ENCODE measurements at regions not wholly inside any gene's neighbourhood (a gene's known extent, or its start where the extent isn't known, plus 50 kb on each side); places are given as distances from the start of the nearest gene placed in this dataset.

GRCh38 chr4:164482758-164483157 is 271.2 kb upstream of the SMIM31 start:
- Mint-ChIP-seq H3K27me3 (ENCODE audit: insufficient read depth) (no peaks in the 10 kb centered on the region), H3K4me3 (no peak overlapping the region), H3K4me1 (no peaks in the 10 kb centered on the region), H3K27ac (no peak overlapping the region), H3K36me3 (ENCODE audit: low read depth) (no peaks in the 10 kb centered on the region), H3K9me3 (no peaks in the 10 kb centered on the region)
- DNase-seq, result no peak
- Histone ChIP-seq H3K27me3 (ENCODE audit: control insufficient read depth, insufficient read depth, low read length, poor library complexity, severe bottlenecking) (no peaks in the 10 kb centered on the region), H3K36me3 (ENCODE audit: control insufficient read depth, insufficient read depth, low read length) (no peaks in the 10 kb centered on the region), H3K9me3 (ENCODE audit: control insufficient read depth, low read length) (no peaks in the 10 kb centered on the region), H3K4me1 (ENCODE audit: control insufficient read depth, insufficient read depth, low read length) (no peaks in the 10 kb centered on the region), H3K27ac (ENCODE audit: low read depth, low read length) (no peak overlapping the region), H3K9ac (ENCODE audit: extremely low read depth, low read length, poor library complexity, severe bottlenecking) (no peak overlapping the region), H3K4me3 (ENCODE audit: low read length) (no peak overlapping the region)
- TF ChIP-seq, protein P1, sequence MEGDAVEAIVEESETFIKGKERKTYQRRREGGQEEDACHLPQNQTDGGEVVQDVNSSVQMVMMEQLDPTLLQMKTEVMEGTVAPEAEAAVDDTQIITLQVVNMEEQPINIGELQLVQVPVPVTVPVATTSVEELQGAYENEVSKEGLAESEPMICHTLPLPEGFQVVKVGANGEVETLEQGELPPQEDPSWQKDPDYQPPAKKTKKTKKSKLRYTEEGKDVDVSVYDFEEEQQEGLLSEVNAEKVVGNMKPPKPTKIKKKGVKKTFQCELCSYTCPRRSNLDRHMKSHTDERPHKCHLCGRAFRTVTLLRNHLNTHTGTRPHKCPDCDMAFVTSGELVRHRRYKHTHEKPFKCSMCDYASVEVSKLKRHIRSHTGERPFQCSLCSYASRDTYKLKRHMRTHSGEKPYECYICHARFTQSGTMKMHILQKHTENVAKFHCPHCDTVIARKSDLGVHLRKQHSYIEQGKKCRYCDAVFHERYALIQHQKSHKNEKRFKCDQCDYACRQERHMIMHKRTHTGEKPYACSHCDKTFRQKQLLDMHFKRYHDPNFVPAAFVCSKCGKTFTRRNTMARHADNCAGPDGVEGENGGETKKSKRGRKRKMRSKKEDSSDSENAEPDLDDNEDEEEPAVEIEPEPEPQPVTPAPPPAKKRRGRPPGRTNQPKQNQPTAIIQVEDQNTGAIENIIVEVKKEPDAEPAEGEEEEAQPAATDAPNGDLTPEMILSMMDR (conservative IDR thresholded peaks at IDR 0.05), result no peak

GRCh38 chr4:164483711-164484110 is 270.2 kb upstream of the SMIM31 start:
- H3K27ac Mint-ChIP-seq, result no peak overlapping the region
- DNase-seq, result no peak
- Histone ChIP-seq H3K4me1 (ENCODE audit: control insufficient read depth, insufficient read depth, low read length) (no peaks in the 10 kb centered on the region), H3K27ac (ENCODE audit: low read depth, low read length) (no peak overlapping the region), H3K4me3 (ENCODE audit: low read length) (no peak overlapping the region), H3K36me3 (ENCODE audit: control insufficient read depth, insufficient read depth, low read length) (no peaks in the 10 kb centered on the region), H3K9ac (ENCODE audit: extremely low read depth, low read length, poor library complexity, severe bottlenecking) (no peak overlapping the region), H3K27me3 (ENCODE audit: control insufficient read depth, insufficient read depth, low read length, poor library complexity, severe bottlenecking) (no peaks in the 10 kb centered on the region), H3K9me3 (ENCODE audit: control insufficient read depth, low read length) (no peaks in the 10 kb centered on the region)
- H3K9me3 Mint-ChIP-seq, result no peaks in the 10 kb centered on the region
- H3K4me3 Mint-ChIP-seq, result no peak overlapping the region
- H3K27me3 Mint-ChIP-seq (ENCODE audit: insufficient read depth), result no peaks in the 10 kb centered on the region
- H3K36me3 Mint-ChIP-seq (ENCODE audit: low read depth), result no peaks in the 10 kb centered on the region
- TF ChIP-seq, protein P1 (conservative IDR thresholded peaks at IDR 0.05), result no peak
- no peaks in the 10 kb centered on the region for H3K4me1 Mint-ChIP-seq
- 96% methylated on average over 4 to 5 of the region's 5 CpGs for WGBS, 2 experiments (ENCODE audit: insufficient coverage in 1 of 2, insufficient read length in 1 of 2)

DNA sequence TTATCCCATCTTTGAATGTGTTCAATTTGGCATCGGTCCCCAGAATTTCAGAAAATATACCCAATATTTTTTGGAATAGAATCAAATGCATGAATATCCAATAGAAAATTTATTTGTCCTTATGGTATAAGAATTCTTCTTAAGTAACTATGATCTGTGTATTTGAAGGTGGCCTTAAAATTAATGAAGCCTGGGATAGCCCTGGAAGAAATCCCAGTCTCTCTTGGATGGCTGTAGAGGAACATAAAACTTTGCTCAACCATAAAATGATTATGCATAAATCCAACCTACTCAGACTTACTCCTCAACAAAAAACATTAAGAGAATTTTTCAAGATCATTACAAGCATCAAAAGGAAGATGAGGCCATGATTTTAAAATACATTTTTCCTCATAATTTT is 269.4 kb upstream of the SMIM31 start:
- TF ChIP-seq, protein P1 (conservative IDR thresholded peaks at IDR 0.05), result no peak

More for the DNA sequence above, 269.4 kb upstream of the SMIM31 start:
- Histone ChIP-seq H3K36me3 (ENCODE audit: control insufficient read depth, insufficient read depth, low read length) (no peaks in the 10 kb centered on the region), H3K27me3 (ENCODE audit: control insufficient read depth, insufficient read depth, low read length, poor library complexity, severe bottlenecking) (no peaks in the 10 kb centered on the region), H3K4me3 (ENCODE audit: low read length) (no peak overlapping the region), H3K4me1 (ENCODE audit: control insufficient read depth, insufficient read depth, low read length) (no peaks in the 10 kb centered on the region), H3K9me3 (ENCODE audit: control insufficient read depth, low read length) (no peaks in the 10 kb centered on the region), H3K9ac (ENCODE audit: extremely low read depth, low read length, poor library complexity, severe bottlenecking) (no peak overlapping the region), H3K27ac (ENCODE audit: low read depth, low read length) (no peak overlapping the region)
- H3K9me3 Mint-ChIP-seq, result no peaks in the 10 kb centered on the region
- DNase-seq, result no peak
- no peaks in the 10 kb centered on the region for H3K27me3 Mint-ChIP-seq (ENCODE audit: insufficient read depth)
- no peaks in the 10 kb centered on the region for H3K36me3 Mint-ChIP-seq (ENCODE audit: low read depth)
- no peaks in the 10 kb centered on the region for H3K4me1 Mint-ChIP-seq
- 89% methylated on average over 1 of the region's 1 CpG; no CpG with 5 or more reads in 1 of the 2 experiments for WGBS, 2 experiments (ENCODE audit: insufficient coverage in 1 of 2, insufficient read length in 1 of 2)
- no peak overlapping the region for H3K4me3 Mint-ChIP-seq
- no peak overlapping the region for H3K27ac Mint-ChIP-seq
